HUES6 (cell line): ENCODE measurements at regions not wholly inside any gene's neighbourhood (a gene's known extent, or its start where the extent isn't known, plus 50 kb on each side); places are given as distances from the start of the nearest gene placed in this dataset.

Experiments
- H3K27ac ChIP-seq: 2 replicates; pipeline ENCODE4 v1.7.0; 2013; ENCODE audit warnings: low read depth, mild to moderate bottlenecking, low read length, inconsistent platforms
- H3K27me3 ChIP-seq: 2 replicates; pipeline ENCODE4 v1.6.1; 2013; ENCODE audit warnings: low read length; ENCODE audit not compliant: control insufficient read depth, insufficient read depth
- H3K36me3 ChIP-seq: 2 replicates; pipeline ENCODE4 v1.6.1; 2013; ENCODE audit warnings: low read length; ENCODE audit not compliant: control insufficient read depth, insufficient read depth
- H3K4me1 ChIP-seq: 2 replicates; pipeline ENCODE4 v1.6.1; 2013; ENCODE audit warnings: low read length; ENCODE audit not compliant: control insufficient read depth, insufficient read depth
- H3K4me3 ChIP-seq: 2 replicates; pipeline ENCODE4 v1.5.1; 2013; ENCODE audit warnings: low read depth, low read length
- H3K9ac ChIP-seq: one replicate; pipeline ENCODE4 v1.6.1; 2013; ENCODE audit warnings: mild to moderate bottlenecking, low read length
- H3K9me3 ChIP-seq: 2 replicates; pipeline ENCODE4 v1.6.1; 2013; ENCODE audit warnings: low read depth, low read length; ENCODE audit not compliant: control insufficient read depth, insufficient read depth

- Histone ChIP-seq H3K9me3 (no peaks in the 10 kb centered on the region), H3K36me3 (no peaks in the 10 kb centered on the region), H3K4me3 (no peak overlapping the region), H3K9ac (no peak overlapping the region), H3K4me1 (no peaks in the 10 kb centered on the region), H3K27me3 (no peaks in the 10 kb centered on the region), H3K27ac (no peak overlapping the region)
Observed at GRCh38 chr4:180900781-180901180, 1342.4 kb upstream of the TENM3 start.

GRCh38 chr4:180909279-180909678, 1333.9 kb upstream of the TENM3 start:
- H3K4me1 ChIP-seq: no peaks in the 10 kb centered on the region
- no peaks in the 10 kb centered on the region for H3K27me3 ChIP-seq
- H3K9me3 ChIP-seq: no peaks in the 10 kb centered on the region
- H3K36me3 ChIP-seq: no peaks in the 10 kb centered on the region
- H3K4me3 ChIP-seq: no peak overlapping the region
- no peak overlapping the region for H3K27ac ChIP-seq
- no peak overlapping the region for H3K9ac ChIP-seq

- no peaks in the 10 kb centered on the region for H3K9me3 ChIP-seq
- H3K36me3 ChIP-seq: no peaks in the 10 kb centered on the region
- no peak overlapping the region for H3K9ac ChIP-seq
- H3K27me3 ChIP-seq: no peaks in the 10 kb centered on the region
- no peaks in the 10 kb centered on the region for H3K4me1 ChIP-seq
- H3K4me3 ChIP-seq: no peak overlapping the region
- H3K27ac ChIP-seq: no peak overlapping the region
Observed at GRCh38 chr4:180913750-180914149, 1329.5 kb upstream of the TENM3 start.

- no peak overlapping the region for H3K27ac ChIP-seq
- H3K9me3 ChIP-seq: no peaks in the 10 kb centered on the region
- H3K9ac ChIP-seq: no peak overlapping the region
Observed at GRCh38 chr4:180923486-180923885, 1319.7 kb upstream of the TENM3 start.

GRCh38 chr4:180925805-180926204, 1317.4 kb upstream of the TENM3 start:
- Histone ChIP-seq H3K9ac (no peak overlapping the region), H3K36me3 (no peaks in the 10 kb centered on the region), H3K27me3 (no peaks in the 10 kb centered on the region), H3K4me1 (peaks cover 8% of the 10 kb centered on the region; the same call in 1 of the 2 replicates), H3K4me3 (no peak overlapping the region), H3K27ac (no peak overlapping the region), H3K9me3 (no peaks in the 10 kb centered on the region)

More at GRCh38 chr4:180923486-180923885, 1319.7 kb upstream of the TENM3 start:
- Histone ChIP-seq H3K4me1 (peaks cover 8% of the 10 kb centered on the region; the same call in 1 of the 2 replicates), H3K27me3 (no peaks in the 10 kb centered on the region), H3K36me3 (no peaks in the 10 kb centered on the region), H3K4me3 (no peak overlapping the region)

- Histone ChIP-seq H3K4me1 (peaks cover 8% of the 10 kb centered on the region; the same call in 1 of the 2 replicates), H3K4me3 (no peak overlapping the region), H3K27me3 (no peaks in the 10 kb centered on the region), H3K27ac (no peak overlapping the region), H3K9ac (no peak overlapping the region), H3K36me3 (no peaks in the 10 kb centered on the region), H3K9me3 (no peaks in the 10 kb centered on the region)
Observed at GRCh38 chr4:180926277-180926676, 1316.9 kb upstream of the TENM3 start.

GRCh38 chr4:180932370-180933001, 1310.7 kb upstream of the TENM3 start:
- Histone ChIP-seq H3K4me3 (no peak overlapping the region), H3K9ac (no peak overlapping the region), H3K27ac (no peak overlapping the region), H3K9me3 (no peaks in the 10 kb centered on the region), H3K4me1 (no peaks in the 10 kb centered on the region), H3K27me3 (no peaks in the 10 kb centered on the region), H3K36me3 (no peaks in the 10 kb centered on the region)

GRCh38 chr4:180937083-180937482, 1306.1 kb upstream of the TENM3 start:
- H3K4me1 ChIP-seq: no peaks in the 10 kb centered on the region
- H3K36me3 ChIP-seq: no peaks in the 10 kb centered on the region
- no peak overlapping the region for H3K27ac ChIP-seq
- no peaks in the 10 kb centered on the region for H3K9me3 ChIP-seq
- H3K9ac ChIP-seq: no peak overlapping the region
- no peaks in the 10 kb centered on the region for H3K27me3 ChIP-seq
- H3K4me3 ChIP-seq: no peak overlapping the region

GRCh38 chr4:180940680-180941079, 1302.5 kb upstream of the TENM3 start:
- no peaks in the 10 kb centered on the region for H3K27me3 ChIP-seq
- H3K27ac ChIP-seq: no peak overlapping the region
- H3K4me3 ChIP-seq: no peak overlapping the region
- no peak overlapping the region for H3K9ac ChIP-seq
- no peaks in the 10 kb centered on the region for H3K9me3 ChIP-seq
- H3K4me1 ChIP-seq: no peaks in the 10 kb centered on the region
- no peaks in the 10 kb centered on the region for H3K36me3 ChIP-seq

- Histone ChIP-seq H3K9me3 (no peaks in the 10 kb centered on the region), H3K27me3 (no peaks in the 10 kb centered on the region), H3K9ac (no peak overlapping the region), H3K4me1 (no peaks in the 10 kb centered on the region), H3K27ac (no peak overlapping the region), H3K4me3 (no peak overlapping the region), H3K36me3 (no peaks in the 10 kb centered on the region)
Observed at GRCh38 chr4:180942367-180942916, 1300.8 kb upstream of the TENM3 start.

GRCh38 chr4:180946188-180946587, 1297.0 kb upstream of the TENM3 start:
- no peak overlapping the region for H3K27ac ChIP-seq
- H3K4me3 ChIP-seq: no peak overlapping the region
- H3K9me3 ChIP-seq: no peaks in the 10 kb centered on the region
- no peaks in the 10 kb centered on the region for H3K27me3 ChIP-seq
- no peak overlapping the region for H3K9ac ChIP-seq
- no peaks in the 10 kb centered on the region for H3K36me3 ChIP-seq
- no peaks in the 10 kb centered on the region for H3K4me1 ChIP-seq
